Embryonic facial prominence (tissue), 1 donor: ENCODE measurements at regions not wholly inside any gene's neighbourhood (a gene's known extent, or its start where the extent isn't known, plus 50 kb on each side); places are given as distances from the start of the nearest gene placed in this dataset.
"Not testable (repeated sequence)": the region's sequence is repeated elsewhere in the genome, so short reads cannot be mapped to it uniquely, and the experiment has no call there.

Experiments used
- DNase-seq: peaks from one replicate; pipeline ENCODE4 v3.0.0-alpha.2; 2016; ENCODE audit errors: extremely low spot score

- DNase-seq, result no peak
These were observed 1110.4 kb downstream of the BRD1 start for GRCh38 chr22:48717076-48717810.

- DNase-seq, result not testable (repeated sequence)
These were observed 1111.5 kb downstream of the BRD1 start for GRCh38 chr22:48716154-48716553.

- DNase-seq, result no peak
These were observed 1112.2 kb downstream of the BRD1 start for GRCh38 chr22:48715511-48715910.

GRCh38 chr22:48714231-48714630 is 1113.4 kb downstream of the BRD1 start:
- DNase-seq, result no peak

GRCh38 chr22:48713272-48714205 is 1114.1 kb downstream of the BRD1 start:
- DNase-seq, result no peak

- no peak for DNase-seq
These were observed 1115.0 kb downstream of the BRD1 start for GRCh38 chr22:48712558-48713271.

- DNase-seq, result no peak
These were observed 1116.0 kb downstream of the BRD1 start for GRCh38 chr22:48711669-48712068.

- no peak for DNase-seq
These were observed 1116.6 kb downstream of the BRD1 start for GRCh38 chr22:48711031-48711431.

GRCh38 chr22:48710410-48710809 is 1117.3 kb downstream of the BRD1 start:
- DNase-seq, result no peak

GRCh38 chr22:48709976-48710375 is 1117.7 kb downstream of the BRD1 start:
- no peak for DNase-seq

GRCh38 chr22:48709453-48709852 is 1118.2 kb downstream of the BRD1 start:
- no peak for DNase-seq

- no peak for DNase-seq
These were observed 1119.0 kb downstream of the BRD1 start for GRCh38 chr22:48708558-48709245.

- DNase-seq, result no peak
These were observed 1119.7 kb downstream of the BRD1 start for GRCh38 chr22:48707763-48708557.

- DNase-seq, result no peak
These were observed 1120.5 kb downstream of the BRD1 start for GRCh38 chr22:48706934-48707762.

- no peak for DNase-seq
These were observed 1121.6 kb downstream of the BRD1 start for GRCh38 chr22:48705917-48706605.

- DNase-seq, result no peak
These were observed 1122.3 kb downstream of the BRD1 start for GRCh38 chr22:48705159-48705916.

- no peak for DNase-seq
These were observed 1123.3 kb downstream of the BRD1 start for GRCh38 chr22:48704335-48704734.

GRCh38 chr22:48703265-48703941 is 1124.3 kb downstream of the BRD1 start:
- DNase-seq, result no peak
